Fibroblast of mammary gland (primary cell): ENCODE measurements at regions not wholly inside any gene's neighbourhood (a gene's known extent, or its start where the extent isn't known, plus 50 kb on each side); places are given as distances from the start of the nearest gene placed in this dataset.

Experiments used
- DNase-seq: peaks from one replicate; pipeline ENCODE4 v3.0.0-alpha.2; 2010; ENCODE audit warnings: low read depth
- H3K4me3 ChIP-seq: 2 replicates; pipeline ENCODE4 v1.5.1; 2011; ENCODE audit warnings: low read depth, mild to moderate bottlenecking, low read length, moderate library complexity; ENCODE audit not compliant: control insufficient read depth
- TF ChIP-seq, protein P1 (sequence below): conservative IDR thresholded peaks from 2 replicates; pipeline ENCODE4 v1.5.1; 2011; ENCODE audit warnings: low read depth, low read length, inconsistent platforms; ENCODE audit not compliant: control insufficient read depth, insufficient read depth

GRCh38 chr6:140140891-140141290 lies 766.4 kb upstream of the CITED2 start:
- H3K4me3 ChIP-seq, result no peak overlapping the region
- DNase-seq, result no peak
- TF ChIP-seq, protein P1, sequence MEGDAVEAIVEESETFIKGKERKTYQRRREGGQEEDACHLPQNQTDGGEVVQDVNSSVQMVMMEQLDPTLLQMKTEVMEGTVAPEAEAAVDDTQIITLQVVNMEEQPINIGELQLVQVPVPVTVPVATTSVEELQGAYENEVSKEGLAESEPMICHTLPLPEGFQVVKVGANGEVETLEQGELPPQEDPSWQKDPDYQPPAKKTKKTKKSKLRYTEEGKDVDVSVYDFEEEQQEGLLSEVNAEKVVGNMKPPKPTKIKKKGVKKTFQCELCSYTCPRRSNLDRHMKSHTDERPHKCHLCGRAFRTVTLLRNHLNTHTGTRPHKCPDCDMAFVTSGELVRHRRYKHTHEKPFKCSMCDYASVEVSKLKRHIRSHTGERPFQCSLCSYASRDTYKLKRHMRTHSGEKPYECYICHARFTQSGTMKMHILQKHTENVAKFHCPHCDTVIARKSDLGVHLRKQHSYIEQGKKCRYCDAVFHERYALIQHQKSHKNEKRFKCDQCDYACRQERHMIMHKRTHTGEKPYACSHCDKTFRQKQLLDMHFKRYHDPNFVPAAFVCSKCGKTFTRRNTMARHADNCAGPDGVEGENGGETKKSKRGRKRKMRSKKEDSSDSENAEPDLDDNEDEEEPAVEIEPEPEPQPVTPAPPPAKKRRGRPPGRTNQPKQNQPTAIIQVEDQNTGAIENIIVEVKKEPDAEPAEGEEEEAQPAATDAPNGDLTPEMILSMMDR, result no peak

DNA sequence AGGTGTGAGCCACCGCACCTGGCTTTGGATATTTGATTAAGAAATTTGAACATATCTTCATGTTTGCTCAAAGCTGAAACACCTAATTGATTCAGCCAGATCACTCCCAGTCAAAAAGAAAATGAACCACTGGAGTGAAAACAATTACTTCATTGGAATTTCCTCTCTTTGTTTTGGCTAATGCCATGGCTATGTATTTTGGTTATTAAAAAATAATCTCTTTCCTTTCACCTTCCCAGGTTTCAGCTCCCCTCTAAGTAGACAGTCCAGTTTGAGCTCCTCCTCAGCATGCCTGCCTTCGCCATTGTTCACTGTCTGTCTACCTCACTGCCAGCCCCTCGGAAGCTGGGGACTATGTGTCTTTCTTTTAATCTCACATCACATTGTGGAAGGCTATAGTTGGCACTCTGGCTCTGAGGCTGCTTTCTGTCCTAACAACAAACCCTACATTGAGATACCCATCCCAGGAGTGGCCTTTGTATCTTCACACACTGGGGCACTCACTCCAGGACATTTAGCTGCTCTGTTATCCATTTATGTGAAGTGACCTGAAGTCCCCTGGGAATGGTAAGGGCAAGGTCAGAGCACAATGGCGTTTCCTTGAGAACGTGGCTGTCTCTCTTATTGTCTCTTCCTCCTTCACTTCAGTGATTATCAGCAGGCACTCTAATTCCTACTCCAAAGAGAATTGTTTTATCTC lies 764.0 kb upstream of the CITED2 start:
- TF ChIP-seq, protein P1, result no peak
- no peak for DNase-seq
- H3K4me3 ChIP-seq, result no peak overlapping the region

DNA sequence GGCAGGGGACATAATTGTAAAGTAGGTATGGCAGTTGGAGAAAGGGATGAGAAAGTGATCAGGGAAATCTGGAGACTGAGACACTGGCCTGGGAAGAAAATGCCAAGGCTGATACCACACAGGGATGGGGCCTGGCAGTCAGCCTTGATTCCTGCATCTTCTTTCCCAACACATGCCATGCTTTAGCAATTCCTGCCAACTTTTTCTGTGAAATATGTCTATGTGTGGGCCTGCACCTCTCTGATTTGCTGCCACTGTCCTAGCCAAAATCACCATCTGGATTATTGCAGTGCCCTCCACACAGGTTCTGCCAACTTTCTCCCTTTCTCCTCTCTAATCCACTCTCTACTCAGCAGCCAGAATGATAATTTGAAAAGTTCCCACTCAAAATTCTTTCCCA lies 759.8 kb upstream of the CITED2 start:
- DNase-seq, result no peak
- TF ChIP-seq, protein P1, result no peak
- no peak overlapping the region for H3K4me3 ChIP-seq

DNA sequence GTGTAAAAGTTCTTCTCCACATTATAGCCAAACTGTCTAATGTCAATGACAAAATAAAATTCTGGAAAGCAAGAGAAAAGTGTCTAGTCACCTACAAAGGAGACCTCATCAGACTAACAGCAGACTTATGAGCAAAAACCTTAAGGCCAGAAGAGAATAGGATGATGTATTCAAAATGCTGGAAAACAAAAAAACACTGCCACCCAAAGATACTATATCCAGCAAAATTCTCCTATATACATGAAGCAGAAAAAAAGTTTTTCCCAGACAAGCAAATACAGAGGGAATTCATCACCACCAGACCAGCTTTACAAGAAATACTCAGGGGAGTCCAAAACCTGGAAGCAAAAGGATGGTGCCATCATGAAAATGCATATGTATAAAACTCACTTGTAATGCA lies 755.6 kb upstream of the CITED2 start:
- no peak overlapping the region for H3K4me3 ChIP-seq
- TF ChIP-seq, protein P1, result no peak
- DNase-seq, result no peak

GRCh38 chr6:140124498-140124897 lies 750.0 kb upstream of the CITED2 start:
- TF ChIP-seq, protein P1, result no peak
- no peak for DNase-seq

DNA sequence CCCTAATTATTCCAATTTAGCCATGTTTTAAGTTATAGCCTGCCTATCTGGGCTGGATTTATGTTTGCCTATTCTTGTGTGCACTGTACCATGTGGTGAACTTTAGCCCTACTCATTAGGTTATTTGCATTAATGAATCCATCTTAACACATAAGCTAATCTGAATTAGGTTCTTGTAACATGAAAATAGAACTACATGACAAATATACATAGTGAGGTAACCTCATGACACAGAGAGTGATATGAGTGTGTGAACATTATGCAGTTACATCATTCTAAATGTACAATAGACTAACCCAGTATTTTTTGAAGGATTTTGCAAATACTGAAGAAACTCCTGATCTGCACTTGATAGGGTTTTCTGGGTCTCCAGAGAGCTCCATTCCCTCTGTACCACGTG lies 733.7 kb upstream of the CITED2 start:
- H3K4me3 ChIP-seq, result no peak overlapping the region
- TF ChIP-seq, protein P1, result no peak
- DNase-seq, result no peak

More at GRCh38 chr6:140124498-140124897, 750.0 kb upstream of the CITED2 start:
- no peak overlapping the region for H3K4me3 ChIP-seq

DNA sequence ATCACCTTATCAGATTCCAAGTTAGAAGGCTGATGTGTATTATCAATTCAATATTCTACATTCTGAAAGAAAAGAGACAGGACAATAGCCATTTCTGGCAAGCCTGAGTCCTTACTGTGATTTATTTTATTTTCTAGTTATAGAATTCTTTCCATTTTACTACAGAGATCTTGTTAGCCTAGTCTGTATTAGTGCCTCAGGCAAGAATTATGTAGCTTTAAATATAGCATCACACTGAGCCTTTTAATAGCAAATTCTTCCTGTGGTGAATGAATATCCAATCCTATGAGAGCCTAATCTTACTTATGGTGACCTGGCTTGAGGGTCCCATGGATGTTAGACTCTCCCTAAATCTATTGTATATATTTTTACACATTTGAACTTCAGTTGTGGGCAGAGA lies 732.8 kb upstream of the CITED2 start:
- H3K4me3 ChIP-seq, result no peak overlapping the region
- TF ChIP-seq, protein P1, result no peak
- no peak for DNase-seq
